ENCODE measurements at regions not wholly inside any gene's neighbourhood (a gene's known extent, or its start where the extent isn't known, plus 50 kb on each side); places are given as distances from the start of the nearest gene placed in this dataset.

- TF ChIP-seq CTCF (IDR thresholded peaks at IDR 0.05 in 4 of 5, conservative IDR thresholded peaks at IDR 0.05 in 1 of 5) = no peak
- no peak for TF ChIP-seq POLR2A (IDR thresholded peaks at IDR 0.05)
These were observed 271.7 kb upstream of the ANO5 start for GRCh38 chr11:21921151-21921550.

Data from gastrocnemius medialis (tissue), 4 donors.